Trophoblast cell (in vitro differentiated cells and primary cell): ENCODE measurements at regions not wholly inside any gene's neighbourhood (a gene's known extent, or its start where the extent isn't known, plus 50 kb on each side); places are given as distances from the start of the nearest gene placed in this dataset.

Source experiments
- DNase-seq, 2 donors: peaks; one replicate each; pipeline ENCODE4 v3.0.0-alpha.2; 2016
- H2AFZ ChIP-seq: 2 replicates; pipeline ENCODE4 v1.6.1; 2013; ENCODE audit warnings: low read length, moderate library complexity, mild to moderate bottlenecking; ENCODE audit not compliant: insufficient read depth, poor library complexity
- H2AK5ac ChIP-seq: 2 replicates; pipeline ENCODE4 v1.6.1; 2013; ENCODE audit warnings: mild to moderate bottlenecking, low read length
- H2BK120ac ChIP-seq: 2 replicates; pipeline ENCODE4 v1.6.1; 2013; ENCODE audit warnings: low read length, mild to moderate bottlenecking, moderate library complexity; ENCODE audit not compliant: insufficient read depth, poor library complexity
- H2BK12ac ChIP-seq: 2 replicates; pipeline ENCODE4 v1.6.1; 2013; ENCODE audit warnings: mild to moderate bottlenecking, low read length, moderate library complexity
- H2BK5ac ChIP-seq: 2 replicates; pipeline ENCODE4 v1.6.1; 2013; ENCODE audit warnings: low read length, low read depth, moderate library complexity, mild to moderate bottlenecking; ENCODE audit not compliant: poor library complexity
- H3K14ac ChIP-seq: 2 replicates; pipeline ENCODE4 v1.6.1; 2013; ENCODE audit warnings: mild to moderate bottlenecking, low read length
- H3K18ac ChIP-seq: 2 replicates; pipeline ENCODE4 v1.6.1; 2013; ENCODE audit warnings: mild to moderate bottlenecking, low read length
- H3K23ac ChIP-seq: 2 replicates; pipeline ENCODE4 v1.6.1; 2013; ENCODE audit warnings: low read length
- H3K27ac ChIP-seq: 2 replicates; pipeline ENCODE4 v1.5.1; 2013; ENCODE audit warnings: low read depth, mild to moderate bottlenecking, inconsistent platforms, low read length, moderate library complexity
- H3K27me3 ChIP-seq: 2 replicates; pipeline ENCODE4 v1.6.1; 2013; ENCODE audit warnings: inconsistent platforms, mild to moderate bottlenecking, low read length, moderate library complexity; ENCODE audit not compliant: insufficient read depth
- H3K36me3 ChIP-seq, 2 experiments: 1 replicate in 1 of 2; 2 replicates in 1 of 2; pipeline ENCODE4 v1.6.1; 2013; ENCODE audit warnings: low read length in 2 of 2, mild to moderate bottlenecking in 2 of 2, moderate library complexity in 1 of 2; ENCODE audit not compliant: insufficient read depth in 2 of 2, control insufficient read depth in 1 of 2
- H3K4ac ChIP-seq: 2 replicates; pipeline ENCODE4 v1.6.1; 2013; ENCODE audit warnings: low read depth, mild to moderate bottlenecking, low read length, moderate library complexity
- H3K4me1 ChIP-seq, 2 experiments: 1 replicate in 1 of 2; 2 replicates in 1 of 2; pipeline ENCODE4 v1.6.1; 2013; ENCODE audit warnings: low read length in 2 of 2, mild to moderate bottlenecking in 2 of 2, moderate library complexity in 1 of 2; ENCODE audit not compliant: insufficient read depth in 2 of 2, control insufficient read depth in 1 of 2
- H3K4me2 ChIP-seq: 2 replicates; pipeline ENCODE4 v1.6.1; 2013; ENCODE audit warnings: inconsistent platforms, mild to moderate bottlenecking, low read length, moderate library complexity
- H3K4me3 ChIP-seq: 2 replicates; pipeline ENCODE4 v1.5.1; 2013; ENCODE audit warnings: mild to moderate bottlenecking, low read depth, low read length, inconsistent platforms
- H3K79me1 ChIP-seq: one replicate; pipeline ENCODE4 v1.6.1; 2013; ENCODE audit warnings: low read length
- H3K79me2 ChIP-seq: 2 replicates; pipeline ENCODE4 v1.6.1; 2013; ENCODE audit warnings: low read length, mild to moderate bottlenecking; ENCODE audit not compliant: control insufficient read depth, insufficient read depth, poor library complexity
- H3K9ac ChIP-seq: 2 replicates; pipeline ENCODE4 v1.6.1; 2013; ENCODE audit warnings: mild to moderate bottlenecking, low read length
- H3K9me3 ChIP-seq: 2 replicates; pipeline ENCODE4 v1.6.1; 2013; ENCODE audit warnings: low read depth, mild to moderate bottlenecking, control low read depth, inconsistent platforms, low read length; ENCODE audit not compliant: insufficient read depth
- H4K12ac ChIP-seq: 2 replicates; pipeline ENCODE4 v1.6.1; 2013; ENCODE audit warnings: low read depth, mild to moderate bottlenecking, low read length, moderate library complexity
- H4K8ac ChIP-seq: 2 replicates; pipeline ENCODE4 v1.6.1; 2013; ENCODE audit warnings: low read depth, mild to moderate bottlenecking, low read length, moderate library complexity
- H4K91ac ChIP-seq: one replicate; pipeline ENCODE4 v1.6.1; 2013; ENCODE audit warnings: low read depth, mild to moderate bottlenecking, low read length, moderate library complexity
- WGBS: extraction: QIAGEN DNeasy Blood & Tissue Kit; methylation state at CpG from one replicate; pipeline ENCODE4 v1.1.7; 2013; ENCODE audit warnings: missing lambda C conversion rate; ENCODE audit not compliant: insufficient read length, insufficient coverage; ENCODE audit errors: extremely low coverage; 5-methylcytosine and 5-hydroxymethylcytosine counted together

GRCh38 chr7:97671571-97671970 is 60.3 kb upstream of the TAC1 start:
- no peak overlapping the region for H3K14ac ChIP-seq
- no peak overlapping the region for H2BK12ac ChIP-seq
- no peaks in the 10 kb centered on the region for H3K27me3 ChIP-seq
- H3K79me2 ChIP-seq, result no peaks in the 10 kb centered on the region
- no peak overlapping the region for H4K8ac ChIP-seq
- no peak overlapping the region for H3K27ac ChIP-seq
- no peak overlapping the region for H2AFZ ChIP-seq
- no peak overlapping the region for H3K23ac ChIP-seq
- H3K18ac ChIP-seq, result no peak overlapping the region
- no peak overlapping the region for H4K91ac ChIP-seq
- H3K9ac ChIP-seq, result no peak overlapping the region
- DNase-seq, result no peak
- no peaks in the 10 kb centered on the region for H3K4me1 ChIP-seq
- no peaks in the 10 kb centered on the region for H3K9me3 ChIP-seq
- H3K4me3 ChIP-seq, result no peak overlapping the region
- no peaks in the 10 kb centered on the region for H3K36me3 ChIP-seq
- no peak overlapping the region for H4K12ac ChIP-seq
- no peaks in the 10 kb centered on the region for H3K79me1 ChIP-seq
- H2AK5ac ChIP-seq, result no peak overlapping the region
- no peak overlapping the region for H3K4ac ChIP-seq
- H3K4me2 ChIP-seq, result no peak overlapping the region
- H2BK120ac ChIP-seq, result no peak overlapping the region
- no peak overlapping the region for H2BK5ac ChIP-seq

DNA sequence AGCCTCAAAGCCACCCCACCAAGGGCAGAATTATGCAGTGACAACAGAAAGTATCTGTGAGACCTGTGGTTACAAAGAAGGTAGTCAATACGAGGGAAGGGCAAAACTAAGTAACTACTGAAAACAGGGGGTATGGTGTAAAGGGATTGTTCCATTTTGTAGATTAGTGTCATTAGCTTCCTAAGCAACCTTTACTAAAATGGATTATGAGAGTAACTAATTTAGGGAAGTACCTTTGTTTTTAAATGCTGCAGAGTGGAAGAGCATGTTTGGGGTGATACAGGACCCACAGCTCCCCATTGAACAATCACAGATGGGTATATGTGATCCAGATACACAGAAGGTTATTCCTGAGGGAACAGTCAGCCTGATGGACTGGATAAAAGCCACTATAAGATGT is 51.3 kb upstream of the TAC1 start:
- no peak overlapping the region for H2BK120ac ChIP-seq
- no peak overlapping the region for H4K12ac ChIP-seq
- no peaks in the 10 kb centered on the region for H3K9me3 ChIP-seq
- H3K27me3 ChIP-seq, result no peaks in the 10 kb centered on the region
- no peak overlapping the region for H2AFZ ChIP-seq
- no peaks in the 10 kb centered on the region for H3K79me2 ChIP-seq
- H3K4me3 ChIP-seq, result no peak overlapping the region
- H2BK12ac ChIP-seq, result no peak overlapping the region
- no peak overlapping the region for H4K91ac ChIP-seq
- no peaks in the 10 kb centered on the region for H3K4me1 ChIP-seq
- no peak overlapping the region for H3K14ac ChIP-seq
- H3K23ac ChIP-seq, result no peak overlapping the region
- no CpG with 5 or more reads among the region's 1 CpG for WGBS
- H4K8ac ChIP-seq, result no peak overlapping the region
- no peaks in the 10 kb centered on the region for H3K79me1 ChIP-seq
- H2BK5ac ChIP-seq, result no peak overlapping the region
- no peak overlapping the region for H3K4me2 ChIP-seq
- H3K27ac ChIP-seq, result no peak overlapping the region
- H3K18ac ChIP-seq, result no peak overlapping the region
- no peaks in the 10 kb centered on the region for H3K36me3 ChIP-seq
- DNase-seq, result no peak
- no peak overlapping the region for H3K9ac ChIP-seq
- no peak overlapping the region for H3K4ac ChIP-seq
- H2AK5ac ChIP-seq, result no peak overlapping the region
